ENCODE measurements at regions not wholly inside any gene's neighbourhood (a gene's known extent, or its start where the extent isn't known, plus 50 kb on each side); places are given as distances from the start of the nearest gene placed in this dataset.

GRCh38 chr4:186949847-186950246 is 226.2 kb upstream of the FAT1 start:
- no peaks in the 10 kb centered on the region for H3K4me1 ChIP-seq (ENCODE audit: control insufficient read depth, insufficient read depth, low read length)
- H3K27ac ChIP-seq (ENCODE audit: extremely low read depth, low read depth, low read length): no peak overlapping the region
- ChIA-PET CTCF (no interaction called here), POLR2A (no interaction called here)
- TF ChIP-seq REPIN1 (tag by site-specific recombination; IDR thresholded peaks at IDR 0.05; ENCODE audit: low read depth) (no peak), ZNF423 (tag by site-specific recombination; IDR thresholded peaks at IDR 0.05) (no peak), ZNF16 (tag by site-specific recombination; IDR thresholded peaks at IDR 0.05; ENCODE audit: low read depth) (no peak), ZNF138 (tag by site-specific recombination; IDR thresholded peaks at IDR 0.05; ENCODE audit: borderline replicate concordance) (no peak), ZNF157 (tag by site-specific recombination; IDR thresholded peaks at IDR 0.05) (no peak), TCF7L2 (IDR thresholded peaks at IDR 0.05; ENCODE audit: borderline replicate concordance, low read depth, low read length) (no peak), SP3 (tag by site-specific recombination; IDR thresholded peaks at IDR 0.05) (no peak), ZBTB7A (tag by site-specific recombination; IDR thresholded peaks at IDR 0.05; ENCODE audit: low read depth) (no peak), ZBTB44 (tag by site-specific recombination; IDR thresholded peaks at IDR 0.05) (no peak), CTCF (tag by site-specific recombination; IDR thresholded peaks at IDR 0.05) (no peak), GLIS1 (tag by site-specific recombination; IDR thresholded peaks at IDR 0.05) (no peak), ZIC2 (tag by site-specific recombination; IDR thresholded peaks at IDR 0.05) (no peak), HIC1 (tag by site-specific recombination; IDR thresholded peaks at IDR 0.05) (no peak), ZNF398 (tag by site-specific recombination; IDR thresholded peaks at IDR 0.05) (no peak)
- no peaks in the 10 kb centered on the region for H3K36me3 ChIP-seq (ENCODE audit: control insufficient read depth in 2 of 2, insufficient read depth in 1 of 2, low read length in 2 of 2)
- H3K4me3 ChIP-seq (ENCODE audit: low read depth, low read length): no peak overlapping the region
- H3K9me3 ChIP-seq (ENCODE audit: control insufficient read depth, insufficient read depth, low read depth, low read length): no peaks in the 10 kb centered on the region

GRCh38 chr4:186952709-186953108 is 229.1 kb upstream of the FAT1 start:
- Histone ChIP-seq H3K9me3 (ENCODE audit: control insufficient read depth, insufficient read depth, low read depth, low read length) (no peaks in the 10 kb centered on the region), H3K4me3 (ENCODE audit: low read depth, low read length) (no peak overlapping the region), H3K4me1 (ENCODE audit: control insufficient read depth, insufficient read depth, low read length) (no peaks in the 10 kb centered on the region), H3K27ac (ENCODE audit: extremely low read depth, low read depth, low read length) (no peak overlapping the region), H3K36me3 (ENCODE audit: control insufficient read depth in 2 of 2, insufficient read depth in 1 of 2, low read length in 2 of 2) (no peaks in the 10 kb centered on the region)
- ChIA-PET POLR2A (no interaction called here), CTCF (no interaction called here)
- no peak for TF ChIP-seq SP3 (tag by site-specific recombination; IDR thresholded peaks at IDR 0.05)
- TF ChIP-seq ZNF626 (tag by site-specific recombination; IDR thresholded peaks at IDR 0.05): no peak

Measured in HEK293 (cell line).